Breast epithelium (tissue), 3 donors: ENCODE measurements at regions not wholly inside any gene's neighbourhood (a gene's known extent, or its start where the extent isn't known, plus 50 kb on each side); places are given as distances from the start of the nearest gene placed in this dataset.

Experiments
- CTCF ChIP-seq, 3 donors: fragments of 450-650 bp; IDR thresholded peaks; one replicate each; pipeline ENCODE4 v1.5.1; 2016 to 2017; ENCODE audit warnings: antibody characterized with exemption in 3 of 3, mild to moderate bottlenecking in 3 of 3, moderate library complexity in 3 of 3
- POLR2A ChIP-seq: fragments of 450-650 bp; IDR thresholded peaks from one replicate; pipeline ENCODE4 v1.6.1; 2016; ENCODE audit warnings: antibody characterized with exemption, mild to moderate bottlenecking, moderate library complexity

GRCh38 chr4:114132830-114133229, 153.4 kb upstream of the ARSJ start:
- no peak for TF ChIP-seq CTCF (IDR thresholded peaks at IDR 0.05)
- no peak for TF ChIP-seq POLR2A
